ENCODE measurements at regions not wholly inside any gene's neighbourhood (a gene's known extent, or its start where the extent isn't known, plus 50 kb on each side); places are given as distances from the start of the nearest gene placed in this dataset.

- TF ChIP-seq, protein P1, sequence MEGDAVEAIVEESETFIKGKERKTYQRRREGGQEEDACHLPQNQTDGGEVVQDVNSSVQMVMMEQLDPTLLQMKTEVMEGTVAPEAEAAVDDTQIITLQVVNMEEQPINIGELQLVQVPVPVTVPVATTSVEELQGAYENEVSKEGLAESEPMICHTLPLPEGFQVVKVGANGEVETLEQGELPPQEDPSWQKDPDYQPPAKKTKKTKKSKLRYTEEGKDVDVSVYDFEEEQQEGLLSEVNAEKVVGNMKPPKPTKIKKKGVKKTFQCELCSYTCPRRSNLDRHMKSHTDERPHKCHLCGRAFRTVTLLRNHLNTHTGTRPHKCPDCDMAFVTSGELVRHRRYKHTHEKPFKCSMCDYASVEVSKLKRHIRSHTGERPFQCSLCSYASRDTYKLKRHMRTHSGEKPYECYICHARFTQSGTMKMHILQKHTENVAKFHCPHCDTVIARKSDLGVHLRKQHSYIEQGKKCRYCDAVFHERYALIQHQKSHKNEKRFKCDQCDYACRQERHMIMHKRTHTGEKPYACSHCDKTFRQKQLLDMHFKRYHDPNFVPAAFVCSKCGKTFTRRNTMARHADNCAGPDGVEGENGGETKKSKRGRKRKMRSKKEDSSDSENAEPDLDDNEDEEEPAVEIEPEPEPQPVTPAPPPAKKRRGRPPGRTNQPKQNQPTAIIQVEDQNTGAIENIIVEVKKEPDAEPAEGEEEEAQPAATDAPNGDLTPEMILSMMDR (IDR thresholded peaks at IDR 0.05; ENCODE audit: extremely low read depth, missing control alignments): no peak
- no peak for DNase-seq (ENCODE audit: low spot score)
Measured at GRCh38 chr6:1547785-1548184, 61.9 kb upstream of the FOXC1 start.

GRCh38 chr6:1551249-1551648 is 58.5 kb upstream of the FOXC1 start:
- no peak for DNase-seq (ENCODE audit: low spot score)
- TF ChIP-seq, protein P1 (IDR thresholded peaks at IDR 0.05; ENCODE audit: extremely low read depth, missing control alignments): no peak

DNA sequence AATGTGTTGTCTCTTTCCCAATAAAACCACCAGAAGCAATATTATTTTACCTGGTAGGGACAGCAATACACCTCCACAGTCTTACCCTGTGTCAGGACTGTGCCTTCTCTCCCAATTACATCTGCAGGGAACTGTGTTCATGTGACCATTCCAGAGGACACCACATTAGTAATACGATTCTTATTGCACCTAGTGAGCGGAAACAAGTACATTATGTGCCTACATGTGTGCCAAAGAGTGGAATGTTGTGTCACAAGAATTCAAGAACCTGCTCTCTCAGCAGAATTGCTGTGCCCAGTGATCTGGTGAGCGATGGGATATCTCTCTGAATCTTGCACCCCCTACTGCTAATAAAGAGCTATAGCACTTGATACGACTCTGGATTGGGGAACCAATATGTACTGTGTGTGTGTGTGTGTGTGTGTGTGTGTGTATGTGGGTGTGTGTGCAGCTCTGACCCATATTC is 57.4 kb upstream of the FOXC1 start:
- peak; percentile 53 for DNase-seq (ENCODE audit: low spot score)
- TF ChIP-seq, protein P1 (IDR thresholded peaks at IDR 0.05; ENCODE audit: extremely low read depth, missing control alignments): no peak

GRCh38 chr6:1553562-1554083 is 56.1 kb upstream of the FOXC1 start:
- TF ChIP-seq, protein P1 (IDR thresholded peaks at IDR 0.05; ENCODE audit: extremely low read depth, missing control alignments): no peak
- no peak for DNase-seq (ENCODE audit: low spot score)

DNA sequence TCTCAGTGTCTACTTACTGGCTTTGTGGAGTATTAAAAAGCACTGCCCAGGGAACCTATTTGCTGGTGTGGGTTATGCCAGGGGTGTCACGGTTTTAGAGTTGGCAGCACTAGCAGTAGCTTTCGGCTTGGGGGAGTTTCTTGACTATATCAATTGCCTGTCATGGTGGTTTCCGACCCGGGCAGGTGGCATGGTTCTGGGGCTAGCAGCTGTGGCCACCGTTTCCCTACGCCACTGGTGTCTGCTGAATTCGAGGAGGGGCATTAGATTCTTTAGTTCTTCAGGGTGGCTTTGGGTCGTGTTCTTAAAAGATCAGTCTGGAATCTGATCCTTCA is 55.6 kb upstream of the FOXC1 start:
- DNase-seq (ENCODE audit: low spot score): peak; percentile 33
- TF ChIP-seq, protein P1 (IDR thresholded peaks at IDR 0.05; ENCODE audit: extremely low read depth, missing control alignments): no peak

DNA sequence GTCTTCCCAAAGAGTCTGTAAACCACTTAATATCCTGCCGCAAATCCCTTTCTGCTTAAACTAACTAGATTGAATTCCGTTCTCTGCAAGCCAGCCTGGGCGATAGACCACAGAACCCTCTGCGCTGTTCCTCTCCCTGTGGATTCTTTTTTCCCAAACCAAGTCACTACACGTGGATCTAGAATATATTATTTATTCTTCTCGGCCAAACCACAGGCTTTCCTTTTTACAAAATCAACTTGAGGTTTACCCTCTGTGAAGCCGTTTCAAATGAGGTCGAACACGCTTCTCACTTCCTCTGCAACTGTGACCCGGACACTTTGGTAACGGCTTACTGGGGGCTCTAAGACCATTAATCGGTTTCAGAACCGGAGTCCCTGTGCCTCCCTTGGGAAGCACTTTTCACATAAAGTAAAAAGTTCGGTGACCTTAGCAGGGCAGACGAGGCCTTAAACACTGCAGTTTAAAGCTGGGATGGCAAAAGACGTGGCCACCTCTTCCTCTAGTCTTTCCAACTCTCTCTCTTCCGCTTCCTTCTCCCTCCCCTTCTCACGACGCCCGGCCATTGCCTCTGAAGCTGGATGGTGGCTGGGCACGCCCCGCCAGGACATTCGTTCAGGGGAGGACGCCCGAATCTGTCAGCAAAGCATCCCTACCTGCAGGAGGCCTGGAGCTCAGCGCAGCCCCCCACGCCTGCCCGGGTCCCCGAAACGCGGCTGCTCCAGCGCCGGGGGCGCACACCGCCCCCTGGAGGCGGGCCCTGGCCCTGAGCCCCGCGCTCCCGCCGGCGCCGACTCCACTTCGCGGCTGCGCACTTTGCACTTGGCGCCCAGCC is 55.0 kb upstream of the FOXC1 start:
- peak; percentile 79 for DNase-seq (ENCODE audit: low spot score)
- TF ChIP-seq, protein P1 (IDR thresholded peaks at IDR 0.05; ENCODE audit: extremely low read depth, missing control alignments): peak; percentile 61

- no peak for DNase-seq (ENCODE audit: low spot score)
- TF ChIP-seq, protein P1 (IDR thresholded peaks at IDR 0.05; ENCODE audit: extremely low read depth, missing control alignments): no peak
Measured at GRCh38 chr6:1558388-1558787, 51.3 kb upstream of the FOXC1 start.
